SK-N-SH (cell line): ENCODE measurements at regions not wholly inside any gene's neighbourhood (a gene's known extent, or its start where the extent isn't known, plus 50 kb on each side); places are given as distances from the start of the nearest gene placed in this dataset.

Experiments used
- CTCF ChIA-PET: fragments of 300-600, 350-600 bp; formaldehyde crosslinking; extraction: SDS; loops from one replicate; lab custom pipeline; 2021; lab: Yijun Ruan, JAX
- POLR2A ChIA-PET: fragments of 350-600 bp; sonication (Branson Sonifier 250); formaldehyde crosslinking; extraction: SDS; loops from one replicate; lab custom pipeline; 2020; ENCODE audit warnings: antibody characterized with exemption, inconsistent platforms; lab: Yijun Ruan, JAX
- DNase-seq: peaks from one replicate; pipeline ENCODE4 v3.0.0; 2012
- H2AFZ ChIP-seq: fragments of 200-600 bp; sonication (generic); 2 replicates; pipeline ENCODE4 v1.8.1; 2016; ENCODE audit warnings: antibody characterized with exemption, mild to moderate bottlenecking, low read depth
- H3F3A ChIP-seq: fragments of 200-600 bp; sonication (generic); replicated peaks from 2 replicates; pipeline ENCODE3; 2016; ENCODE audit warnings: antibody characterized with exemption, mild to moderate bottlenecking; ENCODE audit not compliant: insufficient read depth
- H3K27ac ChIP-seq, 2 experiments: fragments of 200-500 bp in 1 of 2; fragments of 200-600 bp in 1 of 2; sonication (Bioruptor generic) in 1 of 2; sonication (generic), shearing (Covaris generic) in 1 of 2; 2 replicates each; pipeline versions ENCODE4 v1.5.1 to v1.6.1; 2014 to 2016; ENCODE audit warnings: low read depth in 2 of 2, inconsistent platforms in 1 of 2, low read length in 1 of 2, mild to moderate bottlenecking in 1 of 2, mixed read lengths in 1 of 2
- H3K27me3 ChIP-seq: fragments of 200-600 bp; sonication (generic), shearing (Covaris generic); 2 replicates; pipeline ENCODE4 v1.6.1; 2016; ENCODE audit warnings: mixed run types; ENCODE audit not compliant: insufficient read depth
- H3K36me3 ChIP-seq, 2 experiments: fragments of 200-500 bp in 1 of 2; fragments of 200-600 bp in 1 of 2; sonication (Bioruptor generic) in 1 of 2; sonication (generic) in 1 of 2; replicated peaks in 1 of 2; 2 replicates each; pipeline versions ENCODE3 to v1.5.1; 2014 to 2016; ENCODE audit warnings: low read length in 1 of 2, mild to moderate bottlenecking in 1 of 2; ENCODE audit not compliant: insufficient read depth in 2 of 2, control insufficient read depth in 1 of 2
- H3K4me1 ChIP-seq, 2 experiments: fragments of 200-500 bp in 1 of 2; fragments of 200-600 bp in 1 of 2; sonication (Bioruptor generic) in 1 of 2; sonication (generic), shearing (Covaris generic) in 1 of 2; 2 replicates each; pipeline versions ENCODE4 v1.5.1 to v1.6.1; 2014 to 2016; ENCODE audit warnings: low read depth in 1 of 2, low read length in 1 of 2, mixed run types in 1 of 2; ENCODE audit not compliant: insufficient read depth in 2 of 2, control insufficient read depth in 1 of 2
- H3K4me2 ChIP-seq: fragments of 200-600 bp; sonication (generic), shearing (Covaris generic); 2 replicates; pipeline ENCODE4 v1.6.1; 2017; ENCODE audit warnings: mixed run types
- H3K4me3 ChIP-seq, 2 experiments: fragments of 200-500 bp in 1 of 2; fragments of 200-600 bp in 1 of 2; sonication (Bioruptor generic) in 1 of 2; sonication (generic), shearing (Covaris generic) in 1 of 2; 2 replicates each; pipeline versions ENCODE4 v1.5.1 to v1.8.1; 2014 to 2016; ENCODE audit warnings: low read depth in 2 of 2, inconsistent platforms in 1 of 2, low read length in 1 of 2, mild to moderate bottlenecking in 1 of 2, mixed read lengths in 1 of 2, moderate library complexity in 1 of 2
- H3K79me2 ChIP-seq: fragments of 200-600 bp; sonication (generic); 2 replicates; pipeline ENCODE4 v1.8.1; 2017; ENCODE audit warnings: mild to moderate bottlenecking; ENCODE audit not compliant: insufficient read depth
- H3K9ac ChIP-seq: fragments of 200-600 bp; sonication (generic); 2 replicates; pipeline ENCODE4 v1.6.1; 2017; ENCODE audit warnings: mixed run types
- H3K9me2 ChIP-seq: fragments of 200-600 bp; sonication (generic); 2 replicates; pipeline ENCODE4 v1.6.1; 2017; ENCODE audit warnings: mixed run types
- H3K9me3 ChIP-seq: fragments of 200-600 bp; sonication (generic); 2 replicates; pipeline ENCODE4 v1.6.1; 2017; ENCODE audit warnings: mixed run types, mild to moderate bottlenecking, moderate library complexity
- H4K20me1 ChIP-seq: fragments of 200-600 bp; sonication (generic); 2 replicates; pipeline ENCODE4 v1.6.1; 2017; ENCODE audit warnings: mild to moderate bottlenecking, mixed run types; ENCODE audit not compliant: insufficient read depth
- CHD2 ChIP-seq: fragments of 150-350 bp; IDR thresholded peaks from 2 replicates; pipeline ENCODE4 v1.6.1; 2018; ENCODE audit warnings: low read length; ENCODE audit not compliant: partially characterized antibody
- CTCF ChIP-seq: fragments of 200-600 bp; sonication (generic); IDR thresholded peaks from 2 replicates; pipeline ENCODE4 v1.6.1; 2017; ENCODE audit warnings: antibody characterized with exemption, mild to moderate bottlenecking, moderate library complexity
- ELF1 ChIP-seq: IDR thresholded peaks from 2 replicates; pipeline ENCODE4 v1.4.0; 2012
- FOSL2 ChIP-seq: IDR thresholded peaks from 2 replicates; pipeline ENCODE4 v1.4.0; 2012; ENCODE audit warnings: low read depth, mild to moderate bottlenecking, moderate library complexity, borderline replicate concordance
- FOXM1 ChIP-seq: IDR thresholded peaks from 2 replicates; pipeline ENCODE4 v1.4.0; 2012; ENCODE audit warnings: low read depth, mild to moderate bottlenecking
- GABPA ChIP-seq: IDR thresholded peaks from 2 replicates; pipeline ENCODE4 v1.4.0; 2012; ENCODE audit warnings: low read depth, mild to moderate bottlenecking
- GATA2 ChIP-seq: sonication (generic); formaldehyde crosslinking; IDR thresholded peaks from 2 replicates; pipeline ENCODE4 v1.5.0; 2020; ENCODE audit warnings: mild to moderate bottlenecking, missing genetic modification reagents
- JUND ChIP-seq: IDR thresholded peaks from 2 replicates; pipeline ENCODE4 v1.4.0; 2012
- MEF2A ChIP-seq: IDR thresholded peaks from 2 replicates; pipeline ENCODE4 v1.4.0; 2012; ENCODE audit warnings: low read depth, borderline replicate concordance
- MXI1 ChIP-seq: IDR thresholded peaks from 2 replicates; pipeline ENCODE4 v1.6.1; 2012; ENCODE audit warnings: mild to moderate bottlenecking, low read depth, low read length, improper control_type of control experiment
- RAD21 ChIP-seq: IDR thresholded peaks from 2 replicates; pipeline ENCODE4 v1.6.1; 2012; ENCODE audit warnings: mild to moderate bottlenecking, low read length
- REST ChIP-seq: IDR thresholded peaks from 2 replicates; pipeline ENCODE4 v1.6.1; 2012; ENCODE audit warnings: mild to moderate bottlenecking, low read depth, low read length, moderate library complexity
- SIN3A ChIP-seq: IDR thresholded peaks from 2 replicates; pipeline ENCODE4 v1.6.1; 2012; ENCODE audit warnings: low read depth, mild to moderate bottlenecking, low read length, moderate library complexity, borderline replicate concordance
- TAF1 ChIP-seq: IDR thresholded peaks from 2 replicates; pipeline ENCODE4 v1.6.1; 2012; ENCODE audit warnings: low read depth, mild to moderate bottlenecking, low read length, moderate library complexity, borderline replicate concordance
- USF1 ChIP-seq: IDR thresholded peaks from 2 replicates; pipeline ENCODE4 v1.4.0; 2012; ENCODE audit warnings: low read depth, borderline replicate concordance
- WGBS: methylation state at CpG from one replicate; pipeline ENCODE4 v1.1.6; 2017; ENCODE audit warnings: low lambda C conversion rate; 5-methylcytosine and 5-hydroxymethylcytosine counted together
- TF ChIP-seq, protein P1 (sequence below): IDR thresholded peaks from 2 replicates; pipeline ENCODE4 v1.4.0; 2012; ENCODE audit warnings: low read depth
- TF ChIP-seq, protein P2 (sequence below): fragments of 150-350 bp; IDR thresholded peaks from 2 replicates; pipeline ENCODE4 v1.6.1; 2016; ENCODE audit warnings: mild to moderate bottlenecking, low read depth, low read length
- TF ChIP-seq, protein P3 (sequence below): fragments of 150-350 bp; IDR thresholded peaks from 2 replicates; pipeline ENCODE4 v1.6.1; 2017; ENCODE audit warnings: antibody characterized with exemption, low read length, low read depth, borderline replicate concordance

DNA sequence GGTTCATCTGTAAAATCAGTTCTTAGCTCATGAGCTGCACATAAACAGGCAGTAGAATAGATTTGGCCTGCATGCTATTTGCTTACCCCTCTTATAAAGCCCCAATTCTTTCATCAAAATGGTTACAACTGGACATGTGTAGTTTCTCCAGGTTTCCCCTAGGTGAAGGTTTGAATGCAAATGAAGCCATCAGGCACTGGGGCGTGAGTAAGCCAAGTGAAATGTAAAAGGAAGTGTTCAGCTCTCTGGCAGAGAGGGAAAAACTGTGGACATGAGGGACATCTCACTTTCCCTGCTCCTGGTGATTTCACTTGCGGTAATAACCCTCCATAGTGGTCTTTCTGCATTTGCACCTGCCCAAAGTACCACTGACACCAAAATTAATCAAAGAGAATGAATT is 1402.3 kb upstream of the LRRTM1 start:
- Histone ChIP-seq H3K27ac (no peak overlapping the region), H3K9ac (no peak overlapping the region), H3K9me3 (no peaks in the 10 kb centered on the region), H2AFZ (no peak overlapping the region), H3K79me2 (no peaks in the 10 kb centered on the region), H3K4me3 (no peak overlapping the region), H3K27me3 (no peaks in the 10 kb centered on the region), H3K9me2 (no peaks in the 10 kb centered on the region), H4K20me1 (no peaks in the 10 kb centered on the region), H3K36me3 (no peaks in the 10 kb centered on the region), H3K4me1 (no peaks in the 10 kb centered on the region), H3F3A (no peaks in the 10 kb centered on the region), H3K4me2 (no peak overlapping the region)
- TF ChIP-seq, protein P1, sequence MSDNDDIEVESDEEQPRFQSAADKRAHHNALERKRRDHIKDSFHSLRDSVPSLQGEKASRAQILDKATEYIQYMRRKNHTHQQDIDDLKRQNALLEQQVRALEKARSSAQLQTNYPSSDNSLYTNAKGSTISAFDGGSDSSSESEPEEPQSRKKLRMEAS = no peak
- TF ChIP-seq ELF1 = no peak
- TF ChIP-seq CHD2 = no peak
- TF ChIP-seq CTCF = no peak
- TF ChIP-seq FOXM1 = no peak
- no peak for TF ChIP-seq MXI1
- no peak for TF ChIP-seq FOSL2
- TF ChIP-seq SIN3A = no peak
- no peak for TF ChIP-seq GABPA
- TF ChIP-seq TAF1 = no peak
- no peak for TF ChIP-seq JUND
- no peak for TF ChIP-seq REST
- TF ChIP-seq, protein P2, sequence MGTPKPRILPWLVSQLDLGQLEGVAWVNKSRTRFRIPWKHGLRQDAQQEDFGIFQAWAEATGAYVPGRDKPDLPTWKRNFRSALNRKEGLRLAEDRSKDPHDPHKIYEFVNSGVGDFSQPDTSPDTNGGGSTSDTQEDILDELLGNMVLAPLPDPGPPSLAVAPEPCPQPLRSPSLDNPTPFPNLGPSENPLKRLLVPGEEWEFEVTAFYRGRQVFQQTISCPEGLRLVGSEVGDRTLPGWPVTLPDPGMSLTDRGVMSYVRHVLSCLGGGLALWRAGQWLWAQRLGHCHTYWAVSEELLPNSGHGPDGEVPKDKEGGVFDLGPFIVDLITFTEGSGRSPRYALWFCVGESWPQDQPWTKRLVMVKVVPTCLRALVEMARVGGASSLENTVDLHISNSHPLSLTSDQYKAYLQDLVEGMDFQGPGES = no peak
- TF ChIP-seq USF1 = no peak
- no peak for TF ChIP-seq RAD21
- TF ChIP-seq GATA2 (CRISPR knock-in tag) = no peak
- TF ChIP-seq, protein P3, sequence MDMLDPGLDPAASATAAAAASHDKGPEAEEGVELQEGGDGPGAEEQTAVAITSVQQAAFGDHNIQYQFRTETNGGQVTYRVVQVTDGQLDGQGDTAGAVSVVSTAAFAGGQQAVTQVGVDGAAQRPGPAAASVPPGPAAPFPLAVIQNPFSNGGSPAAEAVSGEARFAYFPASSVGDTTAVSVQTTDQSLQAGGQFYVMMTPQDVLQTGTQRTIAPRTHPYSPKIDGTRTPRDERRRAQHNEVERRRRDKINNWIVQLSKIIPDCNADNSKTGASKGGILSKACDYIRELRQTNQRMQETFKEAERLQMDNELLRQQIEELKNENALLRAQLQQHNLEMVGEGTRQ = no peak
- no peak for TF ChIP-seq MEF2A
- CTCF ChIA-PET = no interaction called here
- WGBS = 0% methylated on average over 2 of the region's 2 CpGs
- POLR2A ChIA-PET = no interaction called here
- no peak for DNase-seq
